Superior temporal gyrus (tissue), 1 donor: ENCODE measurements at regions not wholly inside any gene's neighbourhood (a gene's known extent, or its start where the extent isn't known, plus 50 kb on each side); places are given as distances from the start of the nearest gene placed in this dataset.
"Not testable (repeated sequence)": the region's sequence is repeated elsewhere in the genome, so short reads cannot be mapped to it uniquely, and the experiment has no call there.

ENCODE experiments used
- DNase-seq: peaks from one replicate; pipeline ENCODE4 v3.0.0-alpha.2; 2016; ENCODE audit errors: extremely low spot score

DNA sequence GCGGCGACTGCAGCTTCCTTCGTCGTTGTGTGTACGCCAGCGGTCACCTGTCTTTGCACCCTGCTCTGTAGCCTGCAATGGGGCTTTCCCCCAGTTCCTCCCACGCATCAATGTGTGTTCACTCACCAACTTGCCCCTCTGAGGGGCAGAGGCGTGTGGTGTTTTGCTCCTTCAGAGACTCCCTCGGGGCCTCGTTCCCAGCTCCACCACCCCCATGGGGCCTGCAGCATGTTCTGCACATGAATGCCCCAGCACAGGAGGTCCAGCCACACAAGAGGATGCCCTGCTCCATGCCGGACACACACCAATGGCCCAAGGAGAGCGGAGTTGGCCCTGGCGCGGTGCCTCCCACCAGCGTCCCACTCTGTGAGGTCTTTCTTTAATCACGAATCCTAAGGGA is 196.8 kb downstream of the BANP start:
- DNase-seq, result not testable (repeated sequence)

DNA sequence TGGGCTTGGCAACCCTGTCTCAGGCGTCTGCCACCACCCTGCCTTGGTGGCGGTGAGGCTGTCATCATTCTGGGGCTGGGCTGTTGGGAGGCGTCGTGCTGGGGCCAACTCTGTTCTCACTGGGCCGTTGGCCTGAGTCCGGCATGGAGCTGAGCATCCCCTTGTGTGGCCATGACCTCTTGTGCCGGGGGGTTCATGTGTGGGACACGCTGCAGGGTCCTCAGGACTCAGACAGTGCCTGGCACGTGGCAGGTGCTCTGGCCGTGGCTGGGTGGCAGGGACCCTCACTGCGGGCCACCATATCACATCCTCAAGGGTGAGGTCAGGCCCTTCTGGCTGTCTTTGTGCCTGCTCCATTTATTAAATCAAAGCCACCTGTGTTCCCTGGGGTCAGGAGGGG is 197.4 kb downstream of the BANP start:
- DNase-seq, result not testable (repeated sequence)

- not testable (repeated sequence) for DNase-seq
Observed at GRCh38 chr16:88149158-88149603, 197.9 kb downstream of the BANP start.

GRCh38 chr16:88149663-88150062 is 198.4 kb downstream of the BANP start:
- not testable (repeated sequence) for DNase-seq

- not testable (repeated sequence) for DNase-seq
Observed at GRCh38 chr16:88150456-88151128, 199.4 kb downstream of the BANP start.

DNA sequence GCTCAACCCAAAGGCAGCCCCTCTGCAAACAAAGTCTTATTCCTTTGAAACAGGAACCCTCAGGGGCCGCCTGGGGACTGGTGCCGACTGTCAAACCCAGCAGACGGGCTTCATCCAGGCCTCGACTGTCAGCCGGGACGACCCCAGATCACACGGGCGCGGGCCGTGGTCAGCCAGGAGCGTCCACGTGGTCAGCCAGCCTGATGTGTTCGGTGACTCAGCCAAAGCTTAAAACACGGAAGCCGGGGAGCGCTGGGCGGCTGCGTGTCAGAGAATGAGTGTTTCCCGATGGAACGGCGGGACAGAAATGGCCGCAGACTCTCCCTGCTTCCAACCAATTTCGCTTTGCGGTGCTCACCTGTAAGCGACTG is 199.9 kb downstream of the BANP start:
- DNase-seq, result not testable (repeated sequence)

- DNase-seq, result not testable (repeated sequence)
Observed at GRCh38 chr16:88151859-88152843, 200.9 kb downstream of the BANP start.

DNA sequence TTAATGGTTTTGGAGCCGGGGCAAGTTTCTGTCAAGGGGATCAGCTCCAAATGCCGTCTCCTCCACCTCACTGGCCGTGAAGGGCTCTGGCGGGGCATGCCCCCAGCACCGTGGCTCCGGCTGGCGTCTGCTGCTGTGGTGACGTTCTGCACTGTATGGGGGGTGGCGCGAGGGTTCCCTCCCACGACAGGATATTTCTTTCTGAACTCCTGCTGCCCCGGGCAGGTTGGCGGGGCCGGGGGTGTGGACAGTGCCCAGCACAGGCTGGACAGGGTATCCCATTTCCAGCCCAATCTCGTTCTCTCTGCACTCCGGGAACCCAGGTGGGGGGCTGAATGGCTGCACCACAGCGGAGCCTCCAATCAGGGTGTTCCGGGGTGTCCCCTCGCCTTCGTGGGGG is 201.6 kb downstream of the BANP start:
- not testable (repeated sequence) for DNase-seq

DNA sequence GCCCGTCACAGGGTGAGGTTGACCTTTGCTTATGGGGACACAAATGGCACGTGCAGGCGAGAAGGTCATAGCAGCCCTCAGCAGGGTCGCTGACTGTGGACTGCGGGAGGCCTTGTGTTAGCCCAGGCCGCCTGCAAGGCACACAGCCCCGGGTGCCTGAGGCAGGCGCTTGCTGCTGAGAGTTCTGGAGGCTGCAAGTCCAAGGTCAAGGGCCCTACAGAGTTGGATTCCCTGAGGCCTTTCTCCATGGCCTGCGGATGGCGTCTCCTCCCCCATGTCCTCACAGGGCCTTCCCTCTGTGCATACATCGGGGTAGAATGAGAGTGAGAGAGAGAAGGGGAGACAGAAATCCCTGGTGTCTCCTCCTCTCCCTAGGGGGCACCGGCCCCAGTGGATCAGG is 202.3 kb downstream of the BANP start:
- not testable (repeated sequence) for DNase-seq

- not testable (repeated sequence) for DNase-seq
Observed at GRCh38 chr16:88154886-88155285, 203.7 kb downstream of the BANP start.

- not testable (repeated sequence) for DNase-seq
Observed at GRCh38 chr16:88155681-88156080, 204.4 kb downstream of the BANP start.

DNA sequence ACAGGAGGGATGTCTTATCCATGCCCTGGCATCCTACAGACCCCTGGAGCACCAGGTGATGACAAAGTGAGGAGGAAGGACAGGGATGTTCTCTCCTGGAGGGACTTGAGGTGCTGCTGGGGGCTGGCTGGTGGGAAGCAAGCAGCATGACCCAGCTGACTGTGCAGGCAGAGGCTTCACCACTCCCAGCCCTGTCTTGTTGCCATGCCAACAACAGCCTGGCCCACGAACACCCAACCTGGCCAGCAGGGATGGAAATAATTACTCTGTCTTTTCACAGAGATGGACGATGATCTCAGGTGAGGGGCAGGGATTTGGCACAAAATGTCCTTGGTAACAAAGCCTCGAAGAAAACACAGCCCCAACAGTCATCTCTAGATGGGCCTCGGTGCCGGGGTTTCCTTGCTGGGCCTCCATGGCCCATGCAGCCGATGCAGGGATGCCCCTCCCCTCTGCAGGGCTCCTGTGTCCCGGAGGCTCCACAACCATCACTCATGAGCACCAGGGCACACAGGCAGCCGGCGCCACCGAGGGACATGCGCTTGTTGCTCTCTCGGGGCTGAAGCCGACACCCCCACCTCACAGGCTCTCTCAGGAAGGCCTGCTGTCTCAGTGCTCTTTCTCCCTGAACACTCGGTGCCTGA is 205.5 kb downstream of the BANP start:
- not testable (repeated sequence) for DNase-seq

GRCh38 chr16:88157686-88158085 is 206.5 kb downstream of the BANP start:
- not testable (repeated sequence) for DNase-seq

DNA sequence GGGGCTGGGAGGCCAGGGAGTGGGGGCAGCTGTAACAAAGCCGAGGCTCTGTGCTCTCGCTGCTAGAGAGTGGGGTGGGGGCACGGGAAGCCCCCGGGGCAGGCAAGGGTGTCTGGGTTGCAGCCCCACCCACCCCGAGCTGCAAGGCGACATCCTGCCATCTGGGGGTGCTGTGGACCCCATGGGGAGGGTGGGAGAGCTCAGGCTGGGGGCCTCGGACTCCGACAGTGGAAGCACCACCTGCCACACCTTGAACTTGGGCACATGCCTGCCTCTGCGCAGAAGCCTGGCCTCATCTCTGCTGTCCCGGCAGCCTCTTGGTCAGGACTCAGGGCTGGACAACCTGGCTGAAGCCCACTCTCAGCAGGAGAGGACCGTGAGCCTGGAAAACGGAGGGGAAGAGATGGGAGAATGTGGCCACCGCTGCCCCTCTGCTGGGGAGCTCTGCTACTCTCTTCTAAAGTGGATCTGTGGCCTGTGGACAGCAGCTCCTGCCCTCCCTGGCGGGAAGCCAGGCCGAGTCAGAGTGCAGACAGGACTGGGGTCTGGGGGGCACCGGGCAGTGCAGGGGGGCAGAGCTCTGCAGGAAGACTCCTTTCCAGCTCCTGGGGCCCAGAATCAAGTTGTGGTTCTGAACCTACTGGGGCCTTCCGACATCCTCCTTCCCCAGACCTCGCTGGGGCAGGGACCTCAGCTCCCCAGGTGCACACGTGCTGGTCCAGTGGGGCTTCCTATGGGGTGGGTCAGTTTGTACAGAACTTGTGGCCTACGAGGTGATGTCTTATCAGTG is 207.2 kb downstream of the BANP start:
- DNase-seq, result not testable (repeated sequence)

- DNase-seq, result not testable (repeated sequence)
Observed at GRCh38 chr16:88159046-88159896, 208.0 kb downstream of the BANP start.

- DNase-seq, result not testable (repeated sequence)
Observed at GRCh38 chr16:88159897-88160335, 208.7 kb downstream of the BANP start.

- DNase-seq, result not testable (repeated sequence)
Observed at GRCh38 chr16:88161191-88161590, 210.0 kb downstream of the BANP start.

DNA sequence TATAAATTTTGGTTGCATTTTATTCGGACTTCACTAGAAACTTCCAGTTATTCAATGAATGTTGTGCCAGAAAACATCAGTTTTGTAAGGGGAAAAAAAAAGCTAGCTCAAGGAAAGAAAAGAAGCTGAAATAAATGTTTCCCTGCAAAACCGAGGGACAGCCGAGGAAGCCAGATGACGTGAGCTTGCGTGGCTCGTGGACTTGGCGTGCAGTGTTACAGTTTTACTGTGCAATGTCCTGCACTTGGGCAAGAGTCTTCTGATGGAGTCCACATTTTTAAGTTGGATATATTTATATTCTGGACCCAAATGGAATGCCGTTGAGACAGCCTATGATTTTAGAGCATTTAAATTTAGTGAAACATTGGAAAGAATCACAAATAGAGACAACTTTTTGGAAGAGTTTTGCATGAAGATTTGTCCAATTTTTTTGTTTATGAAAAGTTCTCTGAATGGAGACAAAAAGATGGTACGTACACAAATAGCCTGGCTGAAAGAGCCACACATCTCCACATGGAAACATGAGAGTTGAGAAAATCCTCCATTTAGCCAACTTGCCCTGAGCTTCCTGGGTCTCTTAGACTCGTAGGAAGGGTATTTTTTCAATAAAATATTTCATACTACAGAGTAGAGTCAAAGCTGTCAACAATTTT is 210.5 kb downstream of the BANP start:
- not testable (repeated sequence) for DNase-seq

DNA sequence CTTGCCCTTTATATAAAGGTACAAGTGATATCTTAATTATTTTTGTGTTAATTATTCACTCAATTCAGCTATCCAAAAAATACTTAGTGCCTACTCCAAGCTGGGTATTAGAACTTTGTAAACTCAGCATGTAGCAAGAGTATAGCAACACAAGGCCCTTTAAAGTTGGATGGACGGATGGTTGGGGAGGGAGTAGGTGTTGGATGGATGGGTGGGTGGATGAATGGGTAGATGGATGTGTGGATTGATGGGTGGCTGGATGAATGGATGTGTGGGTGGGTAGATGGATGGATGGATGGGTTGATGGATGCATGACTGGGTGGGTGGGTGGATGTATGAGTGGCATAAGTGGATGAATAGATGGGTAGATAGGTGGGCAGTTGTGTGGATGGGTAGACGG is 211.5 kb downstream of the BANP start:
- not testable (repeated sequence) for DNase-seq
